ENCODE measurements at regions not wholly inside any gene's neighbourhood (a gene's known extent, or its start where the extent isn't known, plus 50 kb on each side); places are given as distances from the start of the nearest gene placed in this dataset.

GRCh38 chr10:31754803-31755624, 173.6 kb downstream of the ARHGAP12 start:
- TF ChIP-seq CTCF (conservative IDR thresholded peaks at IDR 0.05; ENCODE audit: low read depth, low read length) = no peak
- no peak overlapping the region for H3K4me3 ChIP-seq (ENCODE audit: low read depth, low read length)
- no peak for DNase-seq (ENCODE audit: low read depth)

GRCh38 chr10:31753681-31754080, 174.9 kb downstream of the ARHGAP12 start:
- no peak for TF ChIP-seq CTCF (conservative IDR thresholded peaks at IDR 0.05; ENCODE audit: low read depth, low read length)
- DNase-seq (ENCODE audit: low read depth) = no peak
- H3K4me3 ChIP-seq (ENCODE audit: low read depth, low read length) = no peak overlapping the region

GRCh38 chr10:31752170-31752569, 176.5 kb downstream of the ARHGAP12 start:
- DNase-seq (ENCODE audit: low read depth) = no peak
- H3K4me3 ChIP-seq (ENCODE audit: low read depth, low read length) = no peak overlapping the region
- no peak for TF ChIP-seq CTCF (conservative IDR thresholded peaks at IDR 0.05; ENCODE audit: low read depth, low read length)

GRCh38 chr10:31751738-31752080, 176.9 kb downstream of the ARHGAP12 start:
- no peak overlapping the region for H3K4me3 ChIP-seq (ENCODE audit: low read depth, low read length)
- TF ChIP-seq CTCF (conservative IDR thresholded peaks at IDR 0.05; ENCODE audit: low read depth, low read length) = no peak
- DNase-seq (ENCODE audit: low read depth) = no peak

- no peak overlapping the region for H3K4me3 ChIP-seq (ENCODE audit: low read depth, low read length)
- no peak for DNase-seq (ENCODE audit: low read depth)
- TF ChIP-seq CTCF (conservative IDR thresholded peaks at IDR 0.05; ENCODE audit: low read depth, low read length) = no peak
Observed at GRCh38 chr10:31751051-31751737, 177.4 kb downstream of the ARHGAP12 start.

- H3K4me3 ChIP-seq (ENCODE audit: low read depth, low read length) = no peak overlapping the region
- TF ChIP-seq CTCF (conservative IDR thresholded peaks at IDR 0.05; ENCODE audit: low read depth, low read length) = no peak
- no peak for DNase-seq (ENCODE audit: low read depth)
Observed at GRCh38 chr10:31749981-31750840, 178.4 kb downstream of the ARHGAP12 start.

All from epithelial cell of proximal tubule (primary cell).